ENCODE measurements at regions not wholly inside any gene's neighbourhood (a gene's known extent, or its start where the extent isn't known, plus 50 kb on each side); places are given as distances from the start of the nearest gene placed in this dataset.

GRCh38 chr13:68057836-68058235, 827.7 kb upstream of the PCDH9 start:
- DNase-seq = no peak
- Histone ChIP-seq H3K9me3 (replicated peaks; ENCODE audit: control insufficient read depth, low read depth, low read length) (no peaks in the 10 kb centered on the region), H3K4me1 (ENCODE audit: control insufficient read depth, insufficient read depth, low read length) (no peaks in the 10 kb centered on the region), H3K27me3 (ENCODE audit: control insufficient read depth, insufficient read depth, low read length) (no peaks in the 10 kb centered on the region), H3K36me3 (ENCODE audit: control insufficient read depth, insufficient read depth, low read length) (no peaks in the 10 kb centered on the region), H3K27ac (ENCODE audit: low read length) (no peak overlapping the region), H3K4me3 (ENCODE audit: low read length) (no peak overlapping the region)

- H3K9me3 ChIP-seq (replicated peaks; ENCODE audit: control insufficient read depth, low read depth, low read length) = no peaks in the 10 kb centered on the region
- H3K27ac ChIP-seq (ENCODE audit: low read length) = no peak overlapping the region
- H3K36me3 ChIP-seq (ENCODE audit: control insufficient read depth, insufficient read depth, low read length) = no peaks in the 10 kb centered on the region
- no peak for DNase-seq
- no CpG with 5 or more reads among the region's 5 CpGs for WGBS (ENCODE audit: insufficient coverage)
- H3K4me3 ChIP-seq (ENCODE audit: low read length) = no peak overlapping the region
- no peaks in the 10 kb centered on the region for H3K27me3 ChIP-seq (ENCODE audit: control insufficient read depth, insufficient read depth, low read length)
- no peaks in the 10 kb centered on the region for H3K4me1 ChIP-seq (ENCODE audit: control insufficient read depth, insufficient read depth, low read length)
These were observed 826.9 kb upstream of the PCDH9 start for GRCh38 chr13:68056816-68057710.

GRCh38 chr13:68051910-68052309, 821.8 kb upstream of the PCDH9 start:
- DNase-seq = no peak
- H3K4me3 ChIP-seq (ENCODE audit: low read length) = no peak overlapping the region
- no peaks in the 10 kb centered on the region for H3K27me3 ChIP-seq (ENCODE audit: control insufficient read depth, insufficient read depth, low read length)
- no peaks in the 10 kb centered on the region for H3K4me1 ChIP-seq (ENCODE audit: control insufficient read depth, insufficient read depth, low read length)
- no peaks in the 10 kb centered on the region for H3K9me3 ChIP-seq (replicated peaks; ENCODE audit: control insufficient read depth, low read depth, low read length)
- H3K27ac ChIP-seq (ENCODE audit: low read length) = no peak overlapping the region
- no peaks in the 10 kb centered on the region for H3K36me3 ChIP-seq (ENCODE audit: control insufficient read depth, insufficient read depth, low read length)
- WGBS (ENCODE audit: insufficient coverage) = 97% methylated on average over 3 of the region's 5 CpGs

- H3K9me3 ChIP-seq (replicated peaks; ENCODE audit: control insufficient read depth, low read depth, low read length) = no peaks in the 10 kb centered on the region
- no peaks in the 10 kb centered on the region for H3K27me3 ChIP-seq (ENCODE audit: control insufficient read depth, insufficient read depth, low read length)
- DNase-seq = peak; percentile 4
- H3K4me3 ChIP-seq (ENCODE audit: low read length) = no peak overlapping the region
- H3K27ac ChIP-seq (ENCODE audit: low read length) = no peak overlapping the region
- H3K4me1 ChIP-seq (ENCODE audit: control insufficient read depth, insufficient read depth, low read length) = no peaks in the 10 kb centered on the region
- no CpG with 5 or more reads among the region's 1 CpG for WGBS (ENCODE audit: insufficient coverage)
- H3K36me3 ChIP-seq (ENCODE audit: control insufficient read depth, insufficient read depth, low read length) = no peaks in the 10 kb centered on the region
These were observed 820.6 kb upstream of the PCDH9 start for GRCh38 chr13:68050761-68051160.

GRCh38 chr13:68048802-68049359, 818.7 kb upstream of the PCDH9 start:
- 67% methylated on average over 1 of the region's 3 CpGs for WGBS (ENCODE audit: insufficient coverage)
- no peaks in the 10 kb centered on the region for H3K9me3 ChIP-seq (replicated peaks; ENCODE audit: control insufficient read depth, low read depth, low read length)
- no peak overlapping the region for H3K4me3 ChIP-seq (ENCODE audit: low read length)
- H3K4me1 ChIP-seq (ENCODE audit: control insufficient read depth, insufficient read depth, low read length) = no peaks in the 10 kb centered on the region
- no peaks in the 10 kb centered on the region for H3K27me3 ChIP-seq (ENCODE audit: control insufficient read depth, insufficient read depth, low read length)
- DNase-seq = no peak
- H3K36me3 ChIP-seq (ENCODE audit: control insufficient read depth, insufficient read depth, low read length) = no peaks in the 10 kb centered on the region
- no peak overlapping the region for H3K27ac ChIP-seq (ENCODE audit: low read length)

- Histone ChIP-seq H3K4me3 (ENCODE audit: low read length) (no peak overlapping the region), H3K27ac (ENCODE audit: low read length) (no peak overlapping the region), H3K4me1 (ENCODE audit: control insufficient read depth, insufficient read depth, low read length) (no peaks in the 10 kb centered on the region), H3K27me3 (ENCODE audit: control insufficient read depth, insufficient read depth, low read length) (no peaks in the 10 kb centered on the region), H3K36me3 (ENCODE audit: control insufficient read depth, insufficient read depth, low read length) (no peaks in the 10 kb centered on the region), H3K9me3 (replicated peaks; ENCODE audit: control insufficient read depth, low read depth, low read length) (no peaks in the 10 kb centered on the region)
- no CpG with 5 or more reads among the region's 3 CpGs for WGBS (ENCODE audit: insufficient coverage)
- DNase-seq = no peak
These were observed 817.8 kb upstream of the PCDH9 start for GRCh38 chr13:68047889-68048288.

- no peaks in the 10 kb centered on the region for H3K9me3 ChIP-seq (replicated peaks; ENCODE audit: control insufficient read depth, low read depth, low read length)
- no peak overlapping the region for H3K27ac ChIP-seq (ENCODE audit: low read length)
- H3K36me3 ChIP-seq (ENCODE audit: control insufficient read depth, insufficient read depth, low read length) = no peaks in the 10 kb centered on the region
- no peak overlapping the region for H3K4me3 ChIP-seq (ENCODE audit: low read length)
- no peaks in the 10 kb centered on the region for H3K4me1 ChIP-seq (ENCODE audit: control insufficient read depth, insufficient read depth, low read length)
- no CpG with 5 or more reads among the region's 2 CpGs for WGBS (ENCODE audit: insufficient coverage)
- no peak for DNase-seq
- H3K27me3 ChIP-seq (ENCODE audit: control insufficient read depth, insufficient read depth, low read length) = no peaks in the 10 kb centered on the region
These were observed 816.8 kb upstream of the PCDH9 start for GRCh38 chr13:68046903-68047302.

GRCh38 chr13:68030152-68030809, 800.1 kb upstream of the PCDH9 start:
- no peaks in the 10 kb centered on the region for H3K4me1 ChIP-seq (ENCODE audit: control insufficient read depth, insufficient read depth, low read length)
- H3K27me3 ChIP-seq (ENCODE audit: control insufficient read depth, insufficient read depth, low read length) = no peaks in the 10 kb centered on the region
- no CpG with 5 or more reads among the region's 1 CpG for WGBS (ENCODE audit: insufficient coverage)
- no peaks in the 10 kb centered on the region for H3K9me3 ChIP-seq (replicated peaks; ENCODE audit: control insufficient read depth, low read depth, low read length)
- H3K4me3 ChIP-seq (ENCODE audit: low read length) = no peak overlapping the region
- no peak overlapping the region for H3K27ac ChIP-seq (ENCODE audit: low read length)
- no peaks in the 10 kb centered on the region for H3K36me3 ChIP-seq (ENCODE audit: control insufficient read depth, insufficient read depth, low read length)
- DNase-seq = no peak

- no peak overlapping the region for H3K4me3 ChIP-seq (ENCODE audit: low read length)
- no peaks in the 10 kb centered on the region for H3K4me1 ChIP-seq (ENCODE audit: control insufficient read depth, insufficient read depth, low read length)
- H3K36me3 ChIP-seq (ENCODE audit: control insufficient read depth, insufficient read depth, low read length) = no peaks in the 10 kb centered on the region
- H3K9me3 ChIP-seq (replicated peaks; ENCODE audit: control insufficient read depth, low read depth, low read length) = no peaks in the 10 kb centered on the region
- H3K27ac ChIP-seq (ENCODE audit: low read length) = no peak overlapping the region
- H3K27me3 ChIP-seq (ENCODE audit: control insufficient read depth, insufficient read depth, low read length) = no peaks in the 10 kb centered on the region
- DNase-seq = no peak
These were observed 798.6 kb upstream of the PCDH9 start for GRCh38 chr13:68028701-68029100.

- DNase-seq = peak; percentile 23
- Histone ChIP-seq H3K4me1 (ENCODE audit: control insufficient read depth, insufficient read depth, low read length) (no peaks in the 10 kb centered on the region), H3K27ac (ENCODE audit: low read length) (no peak overlapping the region), H3K9me3 (replicated peaks; ENCODE audit: control insufficient read depth, low read depth, low read length) (no peaks in the 10 kb centered on the region), H3K4me3 (ENCODE audit: low read length) (no peak overlapping the region), H3K27me3 (ENCODE audit: control insufficient read depth, insufficient read depth, low read length) (no peaks in the 10 kb centered on the region), H3K36me3 (ENCODE audit: control insufficient read depth, insufficient read depth, low read length) (no peaks in the 10 kb centered on the region)
- no CpG with 5 or more reads among the region's 4 CpGs for WGBS (ENCODE audit: insufficient coverage)
These were observed 797.2 kb upstream of the PCDH9 start for GRCh38 chr13:68027306-68027705.

Measured in muscle of leg (tissue), 3 donors.